ENCODE measurements at regions not wholly inside any gene's neighbourhood (a gene's known extent, or its start where the extent isn't known, plus 50 kb on each side); places are given as distances from the start of the nearest gene placed in this dataset.

DNA sequence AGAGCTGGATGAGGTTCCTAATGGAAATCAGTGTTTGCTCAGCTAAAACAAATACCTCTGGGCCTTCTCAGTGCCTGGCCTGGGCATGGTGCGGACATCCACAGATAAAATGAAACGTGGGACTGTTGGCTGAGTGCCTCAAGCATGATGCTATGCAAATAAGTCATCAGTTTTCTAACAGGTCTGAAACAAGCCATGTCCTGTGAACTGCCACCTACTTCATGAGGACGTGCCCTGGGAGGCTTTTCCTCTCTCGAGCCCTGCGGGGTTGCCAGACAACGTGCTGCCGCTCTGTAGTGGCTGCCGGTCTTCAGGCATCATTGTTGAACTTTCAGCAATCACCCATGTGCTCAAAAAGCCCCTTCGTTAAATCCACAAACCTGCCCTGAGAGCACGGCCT lies 240.4 kb upstream of the IRX2 start:
- TF ChIP-seq, protein P1, sequence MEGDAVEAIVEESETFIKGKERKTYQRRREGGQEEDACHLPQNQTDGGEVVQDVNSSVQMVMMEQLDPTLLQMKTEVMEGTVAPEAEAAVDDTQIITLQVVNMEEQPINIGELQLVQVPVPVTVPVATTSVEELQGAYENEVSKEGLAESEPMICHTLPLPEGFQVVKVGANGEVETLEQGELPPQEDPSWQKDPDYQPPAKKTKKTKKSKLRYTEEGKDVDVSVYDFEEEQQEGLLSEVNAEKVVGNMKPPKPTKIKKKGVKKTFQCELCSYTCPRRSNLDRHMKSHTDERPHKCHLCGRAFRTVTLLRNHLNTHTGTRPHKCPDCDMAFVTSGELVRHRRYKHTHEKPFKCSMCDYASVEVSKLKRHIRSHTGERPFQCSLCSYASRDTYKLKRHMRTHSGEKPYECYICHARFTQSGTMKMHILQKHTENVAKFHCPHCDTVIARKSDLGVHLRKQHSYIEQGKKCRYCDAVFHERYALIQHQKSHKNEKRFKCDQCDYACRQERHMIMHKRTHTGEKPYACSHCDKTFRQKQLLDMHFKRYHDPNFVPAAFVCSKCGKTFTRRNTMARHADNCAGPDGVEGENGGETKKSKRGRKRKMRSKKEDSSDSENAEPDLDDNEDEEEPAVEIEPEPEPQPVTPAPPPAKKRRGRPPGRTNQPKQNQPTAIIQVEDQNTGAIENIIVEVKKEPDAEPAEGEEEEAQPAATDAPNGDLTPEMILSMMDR (conservative IDR thresholded peaks at IDR 0.05 in 1 of 2, IDR thresholded peaks at IDR 0.05 in 1 of 2; ENCODE audit: low read depth in 1 of 2, low read length in 2 of 2), result no peak
- TF ChIP-seq EZH2 (IDR thresholded peaks at IDR 0.05; ENCODE audit: low read length, missing control alignments), result no peak
